Pancreas (tissue), 10 donors: ENCODE measurements at regions not wholly inside any gene's neighbourhood (a gene's known extent, or its start where the extent isn't known, plus 50 kb on each side); places are given as distances from the start of the nearest gene placed in this dataset.

Source experiments
- ATAC-seq, 4 donors: fragments of 200-7000 bp; cut with Tn5 transposase; one replicate each; pipeline versions ENCODE4 v1.8.0 to v1.9.1; 2020; ENCODE audit warnings: mild to moderate bottlenecking in 4 of 4, moderate library complexity in 4 of 4
- DNase-seq, 6 donors: peaks; one replicate each; pipeline ENCODE4 v3.0.0-alpha.2; 2020
- FAIRE-seq: peaks from 2 replicates; lab custom pipeline; 2012; peaks lifted over from hg19 to GRCh38; lab: Jason Lieb, UNC
- H3K27ac ChIP-seq, 4 donors: fragments of 200-600 bp; sonication (generic); 1 replicate in 3 of 4; 2 replicates in 1 of 4; pipeline versions ENCODE4 v1.5.0 to v1.8.0; 2020
- H3K27me3 ChIP-seq, 4 donors: fragments of 200-600 bp; one replicate each; pipeline ENCODE4 v1.8.0; 2021
- H3K36me3 ChIP-seq, 3 donors: fragments of 200-600 bp; sonication (generic) in 1 of 3; one replicate each; pipeline versions ENCODE4 v1.5.0 to v1.8.0; 2020 to 2021
- H3K4me1 ChIP-seq, 3 donors: fragments of 200-600 bp; one replicate each; pipeline ENCODE4 v1.8.0; 2021
- H3K4me3 ChIP-seq, 4 donors: fragments of 200-600 bp; sonication (generic) in 2 of 4; one replicate each; pipeline versions ENCODE4 v1.5.0 to v1.8.0; 2020 to 2021
- H3K9me3 ChIP-seq, 4 donors: fragments of 200-600 bp; one replicate each; pipeline ENCODE4 v1.8.0; 2021
- WGBS, 2 donors: extraction: QIAGEN DNeasy Blood & Tissue Kit; methylation state at CpG; one replicate each; pipeline ENCODE4 v1.1.7; 2013; 5-methylcytosine and 5-hydroxymethylcytosine counted together
- intact Hi-C, 3 donors: fragments of 100-400 bp; cut with DNase I; formaldehyde crosslinking; loops; one replicate each; pipeline versions ENCODE4 v1.11.1 to v1.14.2; 2022
- TF ChIP-seq, protein P1 (sequence below), 4 donors: fragments of 200-600 bp; sonication (generic) in 3 of 4; IDR thresholded peaks; one replicate each; pipeline versions ENCODE4 v1.5.0 to v1.8.0; 2021; ENCODE audit warnings: antibody characterized with exemption in 4 of 4
- donor health status: healthy with polysubstance abuse.
- donor health status: DM: no; HTN: no; CAD: no; lungs with moderate emphysema.
- donor health status: DM: no; HTN: no; CAD: no.
- donor health status: control.
- donor health status: control.
- donor health status: Bipolar disorder and iron deficiency.
- donor health status: DM: yes; HTN: yes; CAD: no.
- donor health status: DM: no; HTN: no; CAD: no.
- donor health status: DM: no; HTN: no; CAD: no.
- donor health status: DM: yes; HTN: yes; CAD: no.

- Histone ChIP-seq H3K27me3 (no peaks in the 10 kb centered on the region), H3K27ac (no peak overlapping the region), H3K9me3 (no peaks in the 10 kb centered on the region), H3K36me3 (no peaks in the 10 kb centered on the region), H3K4me3 (no peak overlapping the region), H3K4me1 (no peaks in the 10 kb centered on the region)
- intact Hi-C loops: no loop called here
- no peak for FAIRE-seq
- WGBS, 2 donors: 76 to 86% methylated on average over 1 of the region's 1 CpG
- TF ChIP-seq, protein P1, sequence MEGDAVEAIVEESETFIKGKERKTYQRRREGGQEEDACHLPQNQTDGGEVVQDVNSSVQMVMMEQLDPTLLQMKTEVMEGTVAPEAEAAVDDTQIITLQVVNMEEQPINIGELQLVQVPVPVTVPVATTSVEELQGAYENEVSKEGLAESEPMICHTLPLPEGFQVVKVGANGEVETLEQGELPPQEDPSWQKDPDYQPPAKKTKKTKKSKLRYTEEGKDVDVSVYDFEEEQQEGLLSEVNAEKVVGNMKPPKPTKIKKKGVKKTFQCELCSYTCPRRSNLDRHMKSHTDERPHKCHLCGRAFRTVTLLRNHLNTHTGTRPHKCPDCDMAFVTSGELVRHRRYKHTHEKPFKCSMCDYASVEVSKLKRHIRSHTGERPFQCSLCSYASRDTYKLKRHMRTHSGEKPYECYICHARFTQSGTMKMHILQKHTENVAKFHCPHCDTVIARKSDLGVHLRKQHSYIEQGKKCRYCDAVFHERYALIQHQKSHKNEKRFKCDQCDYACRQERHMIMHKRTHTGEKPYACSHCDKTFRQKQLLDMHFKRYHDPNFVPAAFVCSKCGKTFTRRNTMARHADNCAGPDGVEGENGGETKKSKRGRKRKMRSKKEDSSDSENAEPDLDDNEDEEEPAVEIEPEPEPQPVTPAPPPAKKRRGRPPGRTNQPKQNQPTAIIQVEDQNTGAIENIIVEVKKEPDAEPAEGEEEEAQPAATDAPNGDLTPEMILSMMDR (IDR thresholded peaks at IDR 0.05): no peak
- ATAC-seq: no peak
- DNase-seq: no peak
Measured at GRCh38 chr11:29171360-29171950, 845.4 kb downstream of the KCNA4 start.

DNA sequence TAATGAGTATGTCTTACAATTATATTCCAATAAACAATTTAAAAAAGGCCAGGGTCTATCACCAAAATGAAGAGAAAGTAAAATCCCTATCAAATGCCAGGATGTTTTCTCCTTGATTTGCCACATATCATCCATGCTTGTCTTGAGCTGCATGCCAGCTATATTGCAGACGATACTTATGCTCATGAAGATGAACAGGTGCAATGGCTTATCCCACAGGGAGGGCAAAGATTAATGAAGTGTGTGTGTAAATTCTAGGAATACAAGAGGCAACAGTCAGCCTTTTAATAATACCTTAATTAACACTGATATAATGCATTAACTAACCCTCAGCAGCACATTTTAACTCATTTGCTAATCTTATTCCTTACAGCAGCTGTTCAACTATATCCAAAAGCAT lies 850.5 kb downstream of the KCNA4 start:
- no peak for FAIRE-seq
- H3K9me3 ChIP-seq: no peaks in the 10 kb centered on the region
- no peak overlapping the region for H3K4me3 ChIP-seq

DNA sequence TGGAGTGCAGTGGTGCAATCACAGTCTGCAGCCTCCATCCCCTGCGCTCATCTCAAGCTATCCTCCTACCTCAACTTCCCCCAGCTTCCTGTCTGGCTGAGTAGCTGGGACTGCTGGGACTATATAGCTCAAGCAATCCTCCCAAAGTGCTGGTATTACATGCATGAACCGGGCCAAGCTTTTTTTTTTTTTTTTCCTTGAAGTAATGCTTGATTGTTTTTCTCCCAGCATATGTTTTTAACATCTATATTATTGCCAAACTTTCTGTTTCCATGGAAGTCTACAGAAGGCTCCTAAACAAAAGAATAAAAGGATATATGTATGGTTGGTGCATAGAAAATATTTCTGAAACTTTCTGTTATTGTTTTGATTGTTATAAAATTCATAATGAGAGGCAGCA lies 853.6 kb downstream of the KCNA4 start:
- Histone ChIP-seq H3K9me3 (no peaks in the 10 kb centered on the region), H3K4me3 (no peak overlapping the region), H3K27me3 (no peaks in the 10 kb centered on the region), H3K36me3 (no peaks in the 10 kb centered on the region), H3K27ac (no peak overlapping the region), H3K4me1 (no peaks in the 10 kb centered on the region)
- TF ChIP-seq, protein P1 (IDR thresholded peaks at IDR 0.05): no peak
- DNase-seq: no peak
- 76 to 77% methylated on average over 2 of the region's 2 CpGs for WGBS, 2 donors
- intact Hi-C loops: no loop called here
- ATAC-seq: no peak
- no peak for FAIRE-seq

More for the DNA sequence above, 850.5 kb downstream of the KCNA4 start:
- intact Hi-C loops: no loop called here
- 65 to 96% methylated on average over 1 of the region's 1 CpG for WGBS, 2 donors
- TF ChIP-seq, protein P1 (IDR thresholded peaks at IDR 0.05): no peak
- H3K27me3 ChIP-seq: no peaks in the 10 kb centered on the region
- no peaks in the 10 kb centered on the region for H3K4me1 ChIP-seq
- H3K36me3 ChIP-seq: no peaks in the 10 kb centered on the region
- no peak for DNase-seq
- no peak for ATAC-seq
- H3K27ac ChIP-seq: no peak overlapping the region

DNA sequence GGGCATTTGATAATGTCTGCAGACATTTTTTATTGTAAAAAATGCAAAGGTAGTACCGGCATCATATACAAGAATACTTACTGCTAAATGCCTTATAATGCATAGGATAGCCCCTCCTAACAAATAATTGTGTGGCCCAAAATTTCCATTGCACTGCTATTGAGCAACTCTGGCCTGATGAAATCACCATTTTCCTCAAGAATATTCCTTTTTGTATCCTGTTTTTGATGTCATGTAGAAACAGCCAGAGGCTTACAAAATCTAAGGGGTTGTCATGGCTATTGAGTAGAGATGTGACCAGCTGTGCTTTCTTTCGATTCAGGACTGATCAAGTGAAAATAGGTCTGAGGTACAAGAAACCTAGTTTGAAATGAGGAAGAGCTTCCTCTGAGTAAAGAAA lies 854.3 kb downstream of the KCNA4 start:
- H3K9me3 ChIP-seq: no peaks in the 10 kb centered on the region
- H3K4me1 ChIP-seq: no peaks in the 10 kb centered on the region
- ATAC-seq (no peak), FAIRE-seq (no peak), DNase-seq (no peak)
- H3K4me3 ChIP-seq: no peak overlapping the region
- intact Hi-C loops: no loop called here
- TF ChIP-seq, protein P1 (IDR thresholded peaks at IDR 0.05): no peak
- no peak overlapping the region for H3K27ac ChIP-seq
- no peaks in the 10 kb centered on the region for H3K27me3 ChIP-seq
- 62 to 75% methylated on average over 2 of the region's 2 CpGs for WGBS, 2 donors
- H3K36me3 ChIP-seq: no peaks in the 10 kb centered on the region

- Histone ChIP-seq H3K4me1 (no peaks in the 10 kb centered on the region), H3K27me3 (no peaks in the 10 kb centered on the region), H3K27ac (no peak overlapping the region), H3K4me3 (no peak overlapping the region), H3K9me3 (no peaks in the 10 kb centered on the region), H3K36me3 (no peaks in the 10 kb centered on the region)
- WGBS, 2 donors: 60 to 70% methylated on average over 1 of the region's 1 CpG
- DNase-seq (no peak), ATAC-seq (no peak), FAIRE-seq (no peak)
- TF ChIP-seq, protein P1 (IDR thresholded peaks at IDR 0.05): no peak
- intact Hi-C loops: no loop called here
Measured at GRCh38 chr11:29161191-29161590, 855.6 kb downstream of the KCNA4 start.
